ENCODE measurements at regions not wholly inside any gene's neighbourhood (a gene's known extent, or its start where the extent isn't known, plus 50 kb on each side); places are given as distances from the start of the nearest gene placed in this dataset.

- no peak for DNase-seq
Observed at GRCh38 chr21:39105341-39105765, 77.9 kb downstream of the PSMG1 start.

DNA sequence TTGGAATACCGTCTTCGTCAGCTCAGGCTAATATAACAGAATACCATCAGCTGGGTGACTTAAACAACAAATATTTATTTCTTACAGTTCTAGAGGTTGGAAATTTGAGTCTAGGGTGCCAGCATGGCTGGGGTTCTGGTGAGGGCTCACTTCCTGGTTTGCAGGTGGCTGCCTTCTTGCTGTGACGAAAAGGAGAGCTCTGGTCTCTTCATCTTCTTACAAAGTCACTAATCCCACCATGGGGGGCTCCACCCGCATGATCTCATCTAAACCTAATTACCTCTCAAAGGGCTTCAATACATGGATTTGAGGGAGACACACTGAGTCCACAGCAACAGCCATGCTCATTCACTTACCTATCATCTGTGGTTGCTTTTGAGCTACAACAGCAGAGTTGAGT lies 78.3 kb downstream of the PSMG1 start:
- no peak for DNase-seq

GRCh38 chr21:39103689-39104088 lies 79.6 kb downstream of the PSMG1 start:
- DNase-seq = no peak

DNA sequence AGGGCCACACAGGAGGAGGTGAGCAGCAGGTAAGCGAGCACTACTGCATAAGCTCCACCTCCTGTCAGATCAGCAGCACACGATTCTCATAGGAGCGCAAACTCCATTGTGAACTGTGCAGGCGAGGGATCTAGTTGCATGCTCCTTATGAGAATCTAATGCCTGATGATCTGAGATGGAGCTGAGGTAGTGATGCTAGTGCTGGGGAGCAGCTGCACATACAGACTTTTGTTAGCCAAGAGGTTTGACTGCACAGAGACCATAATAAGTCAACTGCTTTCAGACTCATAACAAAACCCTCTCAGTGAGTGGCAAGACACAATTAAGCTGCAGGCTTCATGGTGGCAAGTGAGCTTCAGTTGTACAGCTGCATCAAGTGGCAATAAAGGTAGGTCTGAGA lies 83.4 kb downstream of the PSMG1 start:
- no peak for DNase-seq

- DNase-seq = no peak
Observed at GRCh38 chr21:39098696-39099200, 84.5 kb downstream of the PSMG1 start.

- DNase-seq = no peak
Observed at GRCh38 chr21:39097981-39098380, 85.3 kb downstream of the PSMG1 start.

DNA sequence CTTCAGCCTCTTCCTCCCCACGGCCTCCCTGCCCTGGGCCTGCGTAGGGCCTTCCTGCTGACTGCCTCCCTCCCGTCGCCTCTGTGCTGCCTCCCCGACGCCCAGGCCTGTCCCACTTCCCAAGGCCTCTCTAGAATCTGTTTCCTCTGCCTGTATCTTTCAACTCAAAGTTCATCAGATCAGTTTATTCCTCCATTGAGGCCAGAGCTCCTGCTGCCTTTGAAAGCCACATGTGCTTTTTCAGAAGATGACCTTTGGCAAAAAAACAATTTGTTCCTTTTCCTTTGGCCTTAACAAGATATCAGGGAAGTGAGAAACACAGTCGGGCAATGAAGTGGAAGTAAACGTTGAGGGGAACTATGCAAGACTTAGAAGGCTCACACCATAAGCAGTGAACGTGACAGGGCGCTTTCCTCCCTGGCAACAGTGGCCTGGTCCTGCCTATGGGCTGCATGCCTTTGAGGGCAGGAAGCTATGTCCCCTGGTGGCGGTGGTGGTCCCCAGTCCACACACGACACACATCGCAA lies 85.9 kb downstream of the PSMG1 start:
- DNase-seq = no peak

DNA sequence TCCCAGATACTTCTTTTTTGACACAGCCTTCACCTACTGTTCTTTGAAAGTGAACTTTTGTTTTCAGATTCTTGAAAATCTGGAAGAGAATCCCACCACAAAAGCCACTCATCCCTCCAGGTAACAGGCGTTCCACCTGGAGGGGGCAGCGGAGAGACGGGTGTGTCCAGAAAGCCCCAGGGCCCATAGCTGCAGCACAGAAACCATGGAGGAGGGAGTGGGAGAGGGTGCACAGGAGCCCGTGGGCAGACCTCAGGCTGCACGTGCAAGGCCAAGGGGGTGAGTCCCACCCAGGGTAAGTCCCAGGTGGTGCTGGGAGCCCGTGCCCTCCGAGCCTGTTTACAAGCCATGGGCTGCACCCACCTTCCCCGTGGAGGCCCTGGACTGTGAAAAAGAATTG lies 86.5 kb downstream of the PSMG1 start:
- DNase-seq = no peak

GRCh38 chr21:39095681-39096080 lies 87.6 kb downstream of the PSMG1 start:
- no peak for DNase-seq

DNA sequence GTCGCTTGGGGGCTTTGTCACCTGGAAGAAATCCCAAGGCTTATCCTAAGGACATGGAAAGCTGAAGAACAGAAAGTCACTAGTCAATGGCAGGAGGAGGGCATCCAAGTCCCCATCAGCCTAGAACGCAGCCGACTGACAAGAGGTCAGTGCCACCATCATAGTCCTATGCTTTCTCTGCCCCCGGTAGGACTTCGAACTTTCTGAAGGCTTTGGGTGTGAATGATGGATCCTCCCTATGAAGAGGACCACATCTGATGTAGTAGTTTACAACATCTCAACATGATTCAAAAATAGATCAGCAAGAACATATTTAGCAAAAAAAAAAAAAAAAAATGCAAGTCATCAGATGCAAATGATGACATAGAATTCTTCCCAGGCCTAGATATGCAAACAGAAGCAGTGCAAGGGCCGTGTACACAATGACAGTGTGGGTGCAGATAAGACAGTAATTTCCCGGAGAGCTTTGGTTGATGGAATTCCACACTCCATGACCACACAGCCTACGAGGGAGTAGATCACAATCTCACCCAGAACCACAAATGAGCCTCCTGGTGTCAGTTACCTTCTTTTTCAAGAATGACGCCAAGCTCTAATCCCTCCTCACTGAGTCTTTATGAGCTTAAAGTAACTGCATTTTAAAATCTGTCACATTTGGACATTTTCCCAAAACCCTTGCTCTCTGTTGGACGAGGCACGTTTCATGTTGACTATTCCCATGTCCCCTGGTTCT lies 88.2 kb downstream of the PSMG1 start:
- DNase-seq = no peak

GRCh38 chr21:39094087-39094780 lies 89.0 kb downstream of the PSMG1 start:
- no peak for DNase-seq

- no peak for DNase-seq
Observed at GRCh38 chr21:39093526-39093925, 89.7 kb downstream of the PSMG1 start.

GRCh38 chr21:39088831-39089380 lies 94.3 kb downstream of the PSMG1 start:
- no peak for DNase-seq

- DNase-seq = no peak
Observed at GRCh38 chr21:39088031-39088370, 95.2 kb downstream of the PSMG1 start.

- no peak for DNase-seq
Observed at GRCh38 chr21:39087238-39088030, 95.8 kb downstream of the PSMG1 start.

DNA sequence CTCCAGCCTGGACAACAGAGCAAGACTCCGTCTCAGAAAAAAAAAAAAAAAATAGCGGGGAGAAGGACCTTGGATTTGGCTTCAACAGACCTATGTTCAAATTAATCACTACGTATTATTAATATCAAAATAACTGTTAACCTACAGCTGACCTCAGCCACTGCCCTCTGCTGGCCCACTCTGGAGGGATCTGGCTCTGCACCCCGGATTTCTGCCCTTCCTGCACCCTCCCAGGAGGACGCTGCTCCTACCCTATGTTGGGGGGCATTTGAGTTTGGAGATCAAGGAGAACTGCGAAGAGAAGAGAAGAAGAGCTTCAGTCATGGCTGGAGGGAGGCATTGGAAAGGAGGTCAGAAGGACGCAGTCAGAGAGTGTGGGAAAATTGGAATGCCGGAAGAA lies 96.7 kb downstream of the PSMG1 start:
- no peak for DNase-seq

GRCh38 chr21:39085843-39086405 lies 97.3 kb downstream of the PSMG1 start:
- DNase-seq = no peak

DNA sequence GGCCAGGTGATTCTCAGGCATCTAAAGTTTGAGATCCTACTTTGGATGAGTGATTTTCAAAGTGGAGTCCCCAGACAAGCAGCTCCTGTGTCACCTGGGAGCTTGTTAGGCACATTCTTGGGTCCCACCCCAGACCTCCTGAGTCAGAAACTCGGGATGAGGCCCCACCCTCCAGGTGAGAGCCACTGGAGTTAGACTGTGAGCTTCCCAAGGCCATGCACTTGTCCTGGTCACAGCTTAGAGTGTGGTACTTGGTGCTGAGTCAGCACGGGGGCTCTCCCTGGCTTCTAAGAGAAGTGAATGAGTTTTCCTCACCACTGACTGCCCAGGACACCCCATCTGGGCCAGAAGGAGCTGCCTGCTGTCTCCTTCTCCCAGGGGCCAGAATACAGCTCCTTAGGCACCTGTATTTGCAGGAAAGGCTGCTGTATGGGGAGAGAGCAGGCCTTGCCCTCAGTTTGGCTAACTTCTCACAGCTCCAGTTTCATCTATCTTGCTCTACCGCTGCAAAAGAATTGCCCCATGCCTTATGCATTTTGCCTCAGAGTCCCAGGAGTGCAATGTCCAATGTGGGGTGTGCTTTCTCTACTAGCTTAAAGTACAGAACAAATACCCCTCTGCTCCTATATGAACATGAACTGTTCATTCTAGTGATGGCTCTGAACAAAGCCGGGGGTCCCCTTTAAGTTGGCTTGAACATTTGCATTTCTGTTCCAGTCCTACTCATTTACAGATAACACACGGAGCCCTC lies 98.1 kb downstream of the PSMG1 start:
- no peak for DNase-seq

GRCh38 chr21:39084073-39084472 lies 99.2 kb downstream of the PSMG1 start:
- no peak for DNase-seq

- DNase-seq = no peak
Observed at GRCh38 chr21:39083377-39084008, 99.8 kb downstream of the PSMG1 start.

GRCh38 chr21:39082656-39083376 lies 100.4 kb downstream of the PSMG1 start:
- DNase-seq = no peak
